ENCODE measurements at regions not wholly inside any gene's neighbourhood (a gene's known extent, or its start where the extent isn't known, plus 50 kb on each side); places are given as distances from the start of the nearest gene placed in this dataset.

DNA sequence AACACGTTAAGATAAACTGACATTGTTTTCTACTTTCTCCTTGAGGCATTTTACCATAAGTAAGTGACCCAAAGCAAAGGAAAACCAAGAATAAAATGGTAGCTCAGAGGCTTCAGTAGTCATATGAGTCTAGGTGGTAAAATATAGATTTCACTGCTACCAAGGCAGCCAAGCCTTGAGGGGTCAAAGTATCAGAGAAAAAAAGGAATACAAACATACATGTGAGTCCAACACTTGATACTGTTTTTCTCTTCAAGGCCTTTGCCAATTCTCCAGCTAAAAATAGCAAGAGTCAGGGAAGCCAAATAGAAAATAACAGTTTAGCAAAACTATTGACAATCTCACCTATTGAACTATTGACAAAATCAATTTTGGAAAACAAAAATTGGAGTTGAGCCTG lies 925.9 kb downstream of the BCL11A start:
- no peaks in the 10 kb centered on the region for H3K27me3 ChIP-seq (ENCODE audit: insufficient read depth, insufficient read length)
- TF ChIP-seq ZNF274 (IDR thresholded peaks at IDR 0.05; ENCODE audit: low read depth, low read length) (no peak), YY1 (IDR thresholded peaks at IDR 0.05; ENCODE audit: insufficient read depth, insufficient read length) (no peak), SUZ12 (IDR thresholded peaks at IDR 0.05; ENCODE audit: extremely low read depth, insufficient read depth, insufficient read length) (no peak)

GRCh38 chr2:59622599-59623308 lies 930.7 kb downstream of the BCL11A start:
- Histone ChIP-seq H3K4me3 (ENCODE audit: insufficient read length, low read depth) (no peak overlapping the region), H3K27me3 (ENCODE audit: insufficient read depth, insufficient read length) (no peaks in the 10 kb centered on the region), H3K9me3 (ENCODE audit: insufficient read depth, low read length) (0 out of 2 replicates have a peak, but pooled peaks cover 3% of the 10 kb centered on the region), H3K9ac (ENCODE audit: insufficient read length, low read depth) (no peak overlapping the region), H3K4me1 (ENCODE audit: insufficient read depth, insufficient read length) (no peaks in the 10 kb centered on the region), H3K36me3 (ENCODE audit: insufficient read depth, insufficient read length, low read length) (no peaks in the 10 kb centered on the region)
- TF ChIP-seq YY1 (IDR thresholded peaks at IDR 0.05; ENCODE audit: insufficient read depth, insufficient read length) (no peak), SUZ12 (IDR thresholded peaks at IDR 0.05; ENCODE audit: extremely low read depth, insufficient read depth, insufficient read length) (no peak), ZNF274 (IDR thresholded peaks at IDR 0.05; ENCODE audit: low read depth, low read length) (no peak)
- no peak for DNase-seq (ENCODE audit: low read depth, low spot score)

More for the DNA sequence above, 925.9 kb downstream of the BCL11A start:
- H3K9me3 ChIP-seq (ENCODE audit: insufficient read depth, low read length), result no peaks in the 10 kb centered on the region
- H3K4me3 ChIP-seq (ENCODE audit: insufficient read length, low read depth), result no peak overlapping the region
- no peak for DNase-seq (ENCODE audit: low read depth, low spot score)
- H3K9ac ChIP-seq (ENCODE audit: insufficient read length, low read depth), result no peak overlapping the region
- no peaks in the 10 kb centered on the region for H3K4me1 ChIP-seq (ENCODE audit: insufficient read depth, insufficient read length)
- no peaks in the 10 kb centered on the region for H3K36me3 ChIP-seq (ENCODE audit: insufficient read depth, insufficient read length, low read length)

GRCh38 chr2:59604123-59604522 lies 949.3 kb downstream of the BCL11A start:
- TF ChIP-seq SUZ12 (IDR thresholded peaks at IDR 0.05; ENCODE audit: extremely low read depth, insufficient read depth, insufficient read length), result no peak
- TF ChIP-seq ZNF274 (IDR thresholded peaks at IDR 0.05; ENCODE audit: low read depth, low read length), result no peak
- TF ChIP-seq YY1 (IDR thresholded peaks at IDR 0.05; ENCODE audit: insufficient read depth, insufficient read length), result no peak
- Histone ChIP-seq H3K27me3 (ENCODE audit: insufficient read depth, insufficient read length) (no peaks in the 10 kb centered on the region), H3K4me1 (ENCODE audit: insufficient read depth, insufficient read length) (no peaks in the 10 kb centered on the region), H3K4me3 (ENCODE audit: insufficient read length, low read depth) (no peak overlapping the region), H3K9ac (ENCODE audit: insufficient read length, low read depth) (no peak overlapping the region), H3K36me3 (ENCODE audit: insufficient read depth, insufficient read length, low read length) (no peaks in the 10 kb centered on the region), H3K9me3 (ENCODE audit: insufficient read depth, low read length) (peaks cover 6% of the 10 kb centered on the region; the same call in 1 of the 2 replicates)
- DNase-seq (ENCODE audit: low read depth, low spot score), result no peak

DNA sequence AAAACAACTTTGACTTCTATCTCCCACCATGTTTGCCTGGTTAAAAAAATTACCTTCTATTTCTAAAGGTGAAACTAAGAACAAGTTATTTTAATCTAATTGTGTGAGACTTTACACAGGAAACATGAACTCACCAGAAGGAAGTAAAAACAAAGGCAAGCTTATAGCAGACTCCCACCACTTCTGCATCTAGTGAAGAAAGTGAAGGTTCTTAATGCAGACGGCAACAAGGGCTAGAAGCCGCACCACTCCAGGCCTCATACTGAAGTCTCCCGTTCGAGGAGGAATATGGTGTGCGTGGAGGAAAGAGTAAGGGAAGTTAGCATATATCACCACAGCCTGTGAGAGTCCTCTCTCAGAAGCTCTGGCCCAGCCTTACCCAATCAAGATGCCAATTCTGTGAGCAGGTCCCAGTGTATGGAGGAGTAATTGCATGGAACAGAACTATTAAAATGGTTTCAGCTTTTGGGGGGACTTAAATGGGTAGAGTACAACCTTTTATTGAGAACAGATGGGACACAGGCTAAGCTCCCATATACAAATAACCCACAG lies 958.7 kb downstream of the BCL11A start:
- Histone ChIP-seq H3K9me3 (ENCODE audit: insufficient read depth, low read length) (no peaks in the 10 kb centered on the region), H3K27me3 (ENCODE audit: insufficient read depth, insufficient read length) (no peaks in the 10 kb centered on the region), H3K36me3 (ENCODE audit: insufficient read depth, insufficient read length, low read length) (no peaks in the 10 kb centered on the region), H3K4me1 (ENCODE audit: insufficient read depth, insufficient read length) (no peaks in the 10 kb centered on the region), H3K9ac (ENCODE audit: insufficient read length, low read depth) (no peak overlapping the region), H3K4me3 (ENCODE audit: insufficient read length, low read depth) (no peak overlapping the region)
- no peak for DNase-seq (ENCODE audit: low read depth, low spot score)
- no peak for TF ChIP-seq YY1 (IDR thresholded peaks at IDR 0.05; ENCODE audit: insufficient read depth, insufficient read length)
- no peak for TF ChIP-seq ZNF274 (IDR thresholded peaks at IDR 0.05; ENCODE audit: low read depth, low read length)
- TF ChIP-seq SUZ12 (IDR thresholded peaks at IDR 0.05; ENCODE audit: extremely low read depth, insufficient read depth, insufficient read length), result no peak

DNA sequence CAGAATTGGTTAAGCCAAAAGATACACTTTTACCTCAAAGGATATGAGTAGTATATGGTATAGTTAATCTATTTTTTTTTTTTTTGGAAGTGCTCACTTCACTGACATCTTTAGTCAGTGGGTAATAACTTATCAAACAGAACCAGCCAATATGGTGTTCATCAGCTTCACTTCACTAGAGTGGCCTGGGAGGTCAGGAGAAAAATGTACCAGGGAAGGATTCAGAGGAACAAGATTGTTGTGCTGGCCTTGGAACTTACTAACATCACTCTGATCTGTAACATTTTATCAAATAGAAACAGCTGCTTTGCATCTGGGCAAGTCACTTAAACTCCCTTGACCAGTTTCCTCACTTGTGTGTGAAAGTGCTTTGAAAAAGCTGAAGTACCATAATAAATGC lies 962.7 kb downstream of the BCL11A start:
- no peak overlapping the region for H3K4me3 ChIP-seq (ENCODE audit: insufficient read length, low read depth)
- no peaks in the 10 kb centered on the region for H3K36me3 ChIP-seq (ENCODE audit: insufficient read depth, insufficient read length, low read length)
- no peaks in the 10 kb centered on the region for H3K27me3 ChIP-seq (ENCODE audit: insufficient read depth, insufficient read length)
- DNase-seq (ENCODE audit: low read depth, low spot score), result no peak
- no peaks in the 10 kb centered on the region for H3K4me1 ChIP-seq (ENCODE audit: insufficient read depth, insufficient read length)
- H3K9ac ChIP-seq (ENCODE audit: insufficient read length, low read depth), result no peak overlapping the region
- no peak for TF ChIP-seq ZNF274 (IDR thresholded peaks at IDR 0.05; ENCODE audit: low read depth, low read length)
- TF ChIP-seq SUZ12 (IDR thresholded peaks at IDR 0.05; ENCODE audit: extremely low read depth, insufficient read depth, insufficient read length), result no peak
- TF ChIP-seq YY1 (IDR thresholded peaks at IDR 0.05; ENCODE audit: insufficient read depth, insufficient read length), result no peak
- H3K9me3 ChIP-seq (ENCODE audit: insufficient read depth, low read length), result no peaks in the 10 kb centered on the region

- no peaks in the 10 kb centered on the region for H3K27me3 ChIP-seq (ENCODE audit: insufficient read depth, insufficient read length)
- H3K4me3 ChIP-seq (ENCODE audit: insufficient read length, low read depth), result no peak overlapping the region
- no peaks in the 10 kb centered on the region for H3K9me3 ChIP-seq (ENCODE audit: insufficient read depth, low read length)
- H3K4me1 ChIP-seq (ENCODE audit: insufficient read depth, insufficient read length), result no peaks in the 10 kb centered on the region
- H3K36me3 ChIP-seq (ENCODE audit: insufficient read depth, insufficient read length, low read length), result no peaks in the 10 kb centered on the region
- no peak overlapping the region for H3K9ac ChIP-seq (ENCODE audit: insufficient read length, low read depth)
- no peak for TF ChIP-seq ZNF274 (IDR thresholded peaks at IDR 0.05; ENCODE audit: low read depth, low read length)
- no peak for TF ChIP-seq YY1 (IDR thresholded peaks at IDR 0.05; ENCODE audit: insufficient read depth, insufficient read length)
- no peak for TF ChIP-seq SUZ12 (IDR thresholded peaks at IDR 0.05; ENCODE audit: extremely low read depth, insufficient read depth, insufficient read length)
- DNase-seq (ENCODE audit: low read depth, low spot score), result no peak
These were observed 963.6 kb downstream of the BCL11A start for GRCh38 chr2:59589881-59590280.

DNA sequence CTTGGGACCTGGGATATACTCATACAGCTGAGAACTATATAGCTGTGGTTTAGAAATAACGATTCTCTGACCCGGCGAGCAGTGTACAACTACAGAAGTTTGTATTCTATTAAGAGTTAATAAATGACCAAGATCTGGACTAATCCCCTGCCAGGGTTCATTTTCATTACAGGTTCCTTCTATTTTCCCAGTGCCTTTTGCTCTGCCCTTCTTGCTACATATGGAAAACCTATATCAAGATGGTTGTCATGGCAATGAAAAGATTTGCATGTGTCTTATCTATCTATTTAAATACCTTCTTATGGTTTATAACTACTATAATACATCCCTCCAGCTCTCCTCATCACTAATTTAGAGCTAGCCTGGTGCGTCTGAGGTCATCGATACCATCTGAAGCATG lies 965.2 kb downstream of the BCL11A start:
- H3K4me1 ChIP-seq (ENCODE audit: insufficient read depth, insufficient read length), result no peaks in the 10 kb centered on the region
- TF ChIP-seq SUZ12 (IDR thresholded peaks at IDR 0.05; ENCODE audit: extremely low read depth, insufficient read depth, insufficient read length) (no peak), YY1 (IDR thresholded peaks at IDR 0.05; ENCODE audit: insufficient read depth, insufficient read length) (no peak), ZNF274 (IDR thresholded peaks at IDR 0.05; ENCODE audit: low read depth, low read length) (no peak)
- no peak for DNase-seq (ENCODE audit: low read depth, low spot score)
- H3K36me3 ChIP-seq (ENCODE audit: insufficient read depth, insufficient read length, low read length), result no peaks in the 10 kb centered on the region
- H3K4me3 ChIP-seq (ENCODE audit: insufficient read length, low read depth), result no peak overlapping the region
- H3K9ac ChIP-seq (ENCODE audit: insufficient read length, low read depth), result no peak overlapping the region
- no peaks in the 10 kb centered on the region for H3K27me3 ChIP-seq (ENCODE audit: insufficient read depth, insufficient read length)
- no peaks in the 10 kb centered on the region for H3K9me3 ChIP-seq (ENCODE audit: insufficient read depth, low read length)
